Parathyroid adenoma (tissue), 2 donors: ENCODE measurements at regions not wholly inside any gene's neighbourhood (a gene's known extent, or its start where the extent isn't known, plus 50 kb on each side); places are given as distances from the start of the nearest gene placed in this dataset.

ENCODE experiments used
- H2AFZ ChIP-seq: fragments of 300-600 bp; sonication (generic); one replicate; pipeline ENCODE4 v1.7.0; 2017; ENCODE audit warnings: antibody characterized with exemption, mild to moderate bottlenecking
- H3K27ac ChIP-seq: fragments of 300-600 bp; sonication (generic); one replicate; pipeline ENCODE4 v1.7.0; 2017
- H3K27me3 ChIP-seq: fragments of 300-600 bp; sonication (generic); one replicate; pipeline ENCODE4 v1.7.0; 2017; ENCODE audit warnings: low read length; ENCODE audit not compliant: control insufficient read depth, insufficient read depth
- H3K36me3 ChIP-seq: fragments of 300-600 bp; sonication (generic); one replicate; pipeline ENCODE4 v1.7.0; 2017; ENCODE audit warnings: low read length; ENCODE audit not compliant: control insufficient read depth, insufficient read depth
- H3K4me1 ChIP-seq: fragments of 300-600 bp; sonication (generic); one replicate; pipeline ENCODE4 v1.7.0; 2017; ENCODE audit warnings: control low read depth
- H3K4me2 ChIP-seq: fragments of 300-600 bp; sonication (generic); one replicate; pipeline ENCODE4 v1.7.0; 2017; ENCODE audit warnings: low read length
- H3K4me3 ChIP-seq: fragments of 300-600 bp; sonication (generic); one replicate; pipeline ENCODE4 v1.7.0; 2017; ENCODE audit warnings: low read depth, low read length
- H3K79me2 ChIP-seq: fragments of 300-600 bp; sonication (generic); one replicate; pipeline ENCODE4 v1.7.0; 2017; ENCODE audit warnings: control low read depth
- H3K9ac ChIP-seq: fragments of 300-600 bp; sonication (generic); one replicate; pipeline ENCODE4 v1.7.0; 2017; ENCODE audit warnings: mild to moderate bottlenecking
- H3K9me3 ChIP-seq: fragments of 300-600 bp; sonication (generic); one replicate; pipeline ENCODE4 v1.7.0; 2017; ENCODE audit warnings: low read length; ENCODE audit not compliant: control insufficient read depth
- TF ChIP-seq, protein P1 (sequence below): fragments of 300-600 bp; sonication (generic); IDR thresholded peaks from one replicate; pipeline ENCODE4 v1.7.0; 2017; ENCODE audit warnings: antibody characterized with exemption, mild to moderate bottlenecking
- donor health status: primary hyperparathyroidism.

GRCh38 chr16:8217201-8217600 is 373.1 kb downstream of the TMEM114 start:
- Histone ChIP-seq H3K4me2 (no peak overlapping the region), H3K36me3 (no peaks in the 10 kb centered on the region), H3K4me3 (no peak overlapping the region), H3K4me1 (no peaks in the 10 kb centered on the region), H2AFZ (no peak overlapping the region), H3K9me3 (no peaks in the 10 kb centered on the region), H3K27me3 (no peaks in the 10 kb centered on the region), H3K9ac (no peak overlapping the region), H3K79me2 (no peaks in the 10 kb centered on the region), H3K27ac (no peak overlapping the region)
- TF ChIP-seq, protein P1, sequence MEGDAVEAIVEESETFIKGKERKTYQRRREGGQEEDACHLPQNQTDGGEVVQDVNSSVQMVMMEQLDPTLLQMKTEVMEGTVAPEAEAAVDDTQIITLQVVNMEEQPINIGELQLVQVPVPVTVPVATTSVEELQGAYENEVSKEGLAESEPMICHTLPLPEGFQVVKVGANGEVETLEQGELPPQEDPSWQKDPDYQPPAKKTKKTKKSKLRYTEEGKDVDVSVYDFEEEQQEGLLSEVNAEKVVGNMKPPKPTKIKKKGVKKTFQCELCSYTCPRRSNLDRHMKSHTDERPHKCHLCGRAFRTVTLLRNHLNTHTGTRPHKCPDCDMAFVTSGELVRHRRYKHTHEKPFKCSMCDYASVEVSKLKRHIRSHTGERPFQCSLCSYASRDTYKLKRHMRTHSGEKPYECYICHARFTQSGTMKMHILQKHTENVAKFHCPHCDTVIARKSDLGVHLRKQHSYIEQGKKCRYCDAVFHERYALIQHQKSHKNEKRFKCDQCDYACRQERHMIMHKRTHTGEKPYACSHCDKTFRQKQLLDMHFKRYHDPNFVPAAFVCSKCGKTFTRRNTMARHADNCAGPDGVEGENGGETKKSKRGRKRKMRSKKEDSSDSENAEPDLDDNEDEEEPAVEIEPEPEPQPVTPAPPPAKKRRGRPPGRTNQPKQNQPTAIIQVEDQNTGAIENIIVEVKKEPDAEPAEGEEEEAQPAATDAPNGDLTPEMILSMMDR = no peak

DNA sequence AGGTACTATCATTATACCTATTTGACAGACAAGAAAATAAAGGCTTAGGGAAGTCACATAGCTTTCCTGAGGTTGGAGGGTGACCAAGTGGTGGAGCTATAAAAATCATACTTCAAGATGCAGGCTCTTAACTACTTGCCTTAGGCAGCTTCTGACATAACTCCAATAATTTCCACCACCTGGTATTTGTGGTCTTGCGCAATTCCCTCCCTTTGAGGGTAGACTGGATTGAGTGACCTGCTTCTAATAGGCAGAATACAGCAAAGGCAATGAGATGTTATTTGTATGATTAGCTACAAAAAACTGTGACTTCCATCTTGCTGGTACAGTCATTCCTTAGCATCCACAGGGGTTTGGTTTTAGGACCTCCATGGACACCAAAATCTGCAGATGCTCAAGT is 385.5 kb downstream of the TMEM114 start:
- Histone ChIP-seq H2AFZ (no peak overlapping the region), H3K9me3 (no peaks in the 10 kb centered on the region), H3K9ac (no peak overlapping the region), H3K79me2 (no peaks in the 10 kb centered on the region), H3K4me2 (no peak overlapping the region), H3K4me3 (no peak overlapping the region), H3K4me1 (no peaks in the 10 kb centered on the region), H3K27me3 (no peaks in the 10 kb centered on the region), H3K36me3 (no peaks in the 10 kb centered on the region), H3K27ac (no peak overlapping the region)
- TF ChIP-seq, protein P1 = no peak

- Histone ChIP-seq H3K27me3 (no peaks in the 10 kb centered on the region), H2AFZ (no peak overlapping the region), H3K9ac (no peak overlapping the region), H3K4me3 (no peak overlapping the region), H3K79me2 (no peaks in the 10 kb centered on the region), H3K9me3 (no peaks in the 10 kb centered on the region), H3K4me1 (no peaks in the 10 kb centered on the region), H3K36me3 (no peaks in the 10 kb centered on the region), H3K27ac (no peak overlapping the region), H3K4me2 (no peak overlapping the region)
- TF ChIP-seq, protein P1 = no peak
Observed at GRCh38 chr16:8204096-8204495, 386.2 kb downstream of the TMEM114 start.

DNA sequence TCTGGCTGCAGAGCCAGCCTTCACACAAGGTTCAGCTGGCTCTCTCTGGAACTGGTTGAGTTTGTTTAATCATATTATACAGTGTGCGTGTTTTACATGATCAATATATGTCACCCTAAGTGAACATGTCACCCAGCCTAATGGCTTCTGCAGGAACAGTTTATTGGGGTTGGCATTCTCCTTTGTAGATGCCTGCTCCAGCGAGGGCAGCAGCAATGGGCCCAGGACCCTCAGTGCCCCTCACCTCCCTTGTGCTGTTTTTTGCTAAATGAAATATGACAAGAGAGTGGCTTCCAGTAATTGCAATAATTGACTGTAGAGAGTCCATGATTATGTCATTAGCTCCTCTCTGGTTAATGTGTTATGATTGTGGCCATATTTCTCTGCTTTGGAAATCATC is 387.2 kb downstream of the TMEM114 start:
- H3K4me2 ChIP-seq = no peak overlapping the region
- no peak overlapping the region for H3K4me3 ChIP-seq

DNA sequence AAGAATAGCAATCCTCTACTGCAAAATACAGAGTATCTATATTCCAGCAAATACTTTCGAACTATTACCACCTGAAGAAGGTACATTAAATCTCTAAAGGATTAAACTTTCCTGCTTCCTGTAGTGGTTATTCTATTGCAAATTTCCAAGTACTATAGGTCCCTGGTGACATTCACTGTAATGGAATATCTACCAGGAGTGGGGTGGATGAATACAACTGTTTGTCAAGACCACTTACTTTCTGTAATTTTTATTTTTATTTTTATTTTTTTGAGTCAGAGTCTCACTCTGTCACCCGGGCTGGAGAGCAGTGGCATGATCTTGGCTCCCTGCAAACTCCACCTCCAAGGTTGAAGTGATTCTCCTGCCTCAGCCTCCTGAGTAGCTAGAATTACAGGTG is 389.5 kb downstream of the TMEM114 start:
- TF ChIP-seq, protein P1 = no peak
- H3K9ac ChIP-seq = no peak overlapping the region
- H3K27ac ChIP-seq = no peak overlapping the region
- H3K9me3 ChIP-seq = no peaks in the 10 kb centered on the region
- H3K36me3 ChIP-seq = no peaks in the 10 kb centered on the region
- H2AFZ ChIP-seq = no peak overlapping the region
- H3K27me3 ChIP-seq = no peaks in the 10 kb centered on the region
- no peak overlapping the region for H3K4me2 ChIP-seq
- H3K4me1 ChIP-seq = no peaks in the 10 kb centered on the region
- no peak overlapping the region for H3K4me3 ChIP-seq
- no peaks in the 10 kb centered on the region for H3K79me2 ChIP-seq

More for the DNA sequence above, 387.2 kb downstream of the TMEM114 start:
- Histone ChIP-seq H3K27me3 (no peaks in the 10 kb centered on the region), H3K4me1 (no peaks in the 10 kb centered on the region), H3K27ac (no peak overlapping the region), H3K36me3 (no peaks in the 10 kb centered on the region), H3K9ac (no peak overlapping the region), H2AFZ (no peak overlapping the region), H3K79me2 (no peaks in the 10 kb centered on the region), H3K9me3 (no peaks in the 10 kb centered on the region)
- TF ChIP-seq, protein P1 = no peak
